Activated T-helper 2 cell treated with anti-CD3 and anti-CD28 coated beads, Interferon-gamma antibody, Interleukin-2, Interleukin-4, amounts not matched to agents 10 μg/mL and 5 μg/mL and 100 μg/mL, durations not matched to agents 14 hours and 24 hours and 36 hours (primary cell): ENCODE measurements at regions not wholly inside any gene's neighbourhood (a gene's known extent, or its start where the extent isn't known, plus 50 kb on each side); places are given as distances from the start of the nearest gene placed in this dataset.

Source experiments
- DNase-seq: peaks from one replicate; pipeline ENCODE4 v3.0.0; 2021; ENCODE audit warnings: low spot score
- H3K27ac Mint-ChIP-seq: one replicate; pipeline ENCODE4 v1.8.0; 2021; ENCODE audit warnings: mixed read lengths
- H3K27me3 Mint-ChIP-seq: one replicate; pipeline ENCODE4 v1.8.0; 2021; ENCODE audit warnings: low read depth, mixed read lengths
- H3K36me3 Mint-ChIP-seq: one replicate; pipeline ENCODE4 v1.8.0; 2021; ENCODE audit warnings: low read depth, mixed read lengths
- H3K4me1 Mint-ChIP-seq: one replicate; pipeline ENCODE4 v1.8.0; 2021; ENCODE audit warnings: low read depth, mixed read lengths
- H3K4me3 Mint-ChIP-seq: one replicate; pipeline ENCODE4 v1.8.0; 2021; ENCODE audit warnings: low read depth, mild to moderate bottlenecking, moderate library complexity, mixed read lengths
- H3K9me3 Mint-ChIP-seq: one replicate; pipeline ENCODE4 v1.8.0; 2021; ENCODE audit warnings: mixed read lengths
- intact Hi-C: fragments of 100-400 bp; cut with micrococcal nuclease; formaldehyde crosslinking; loops from one replicate; pipeline ENCODE4 v1.15.1; 2023

GRCh38 chr2:41572154-41572553 lies 475.7 kb upstream of the PKDCC start:
- Mint-ChIP-seq H3K9me3 (no peaks in the 10 kb centered on the region), H3K27ac (no peak overlapping the region), H3K27me3 (no peaks in the 10 kb centered on the region), H3K4me3 (no peak overlapping the region), H3K4me1 (no peaks in the 10 kb centered on the region), H3K36me3 (no peaks in the 10 kb centered on the region)
- DNase-seq, result no peak
- intact Hi-C loops, result no loop called here

- no peak overlapping the region for H3K4me3 Mint-ChIP-seq
- H3K9me3 Mint-ChIP-seq, result no peaks in the 10 kb centered on the region
- no peak overlapping the region for H3K27ac Mint-ChIP-seq
- H3K36me3 Mint-ChIP-seq, result no peaks in the 10 kb centered on the region
- no peaks in the 10 kb centered on the region for H3K4me1 Mint-ChIP-seq
- intact Hi-C loops, result no loop called here
- DNase-seq, result no peak
- no peaks in the 10 kb centered on the region for H3K27me3 Mint-ChIP-seq
Observed at GRCh38 chr2:41576423-41576822, 471.4 kb upstream of the PKDCC start.

GRCh38 chr2:41579806-41580205 lies 468.0 kb upstream of the PKDCC start:
- H3K4me3 Mint-ChIP-seq, result no peak overlapping the region
- H3K4me1 Mint-ChIP-seq, result no peaks in the 10 kb centered on the region
- H3K9me3 Mint-ChIP-seq, result peaks cover 17% of the 10 kb centered on the region
- intact Hi-C loops, result no loop called here
- H3K27me3 Mint-ChIP-seq, result no peaks in the 10 kb centered on the region
- no peaks in the 10 kb centered on the region for H3K36me3 Mint-ChIP-seq
- no peak overlapping the region for H3K27ac Mint-ChIP-seq
- no peak for DNase-seq

- H3K27ac Mint-ChIP-seq, result no peak overlapping the region
- H3K4me3 Mint-ChIP-seq, result no peak overlapping the region
- H3K4me1 Mint-ChIP-seq, result no peaks in the 10 kb centered on the region
- peaks cover 19% of the 10 kb centered on the region for H3K9me3 Mint-ChIP-seq
- H3K27me3 Mint-ChIP-seq, result no peaks in the 10 kb centered on the region
- intact Hi-C loops, result no loop called here
- H3K36me3 Mint-ChIP-seq, result no peaks in the 10 kb centered on the region
- no peak for DNase-seq
Observed at GRCh38 chr2:41580806-41581205, 467.0 kb upstream of the PKDCC start.

GRCh38 chr2:41595240-41595639 lies 452.6 kb upstream of the PKDCC start:
- H3K4me3 Mint-ChIP-seq, result no peak overlapping the region
- intact Hi-C loops, result no loop called here
- no peaks in the 10 kb centered on the region for H3K36me3 Mint-ChIP-seq
- no peaks in the 10 kb centered on the region for H3K4me1 Mint-ChIP-seq
- H3K27me3 Mint-ChIP-seq, result no peaks in the 10 kb centered on the region
- no peak for DNase-seq
- no peak overlapping the region for H3K27ac Mint-ChIP-seq
- H3K9me3 Mint-ChIP-seq, result no peaks in the 10 kb centered on the region

- no peaks in the 10 kb centered on the region for H3K36me3 Mint-ChIP-seq
- intact Hi-C loops, result no loop called here
Observed at GRCh38 chr2:41597680-41598079, 450.1 kb upstream of the PKDCC start.

GRCh38 chr2:41598161-41598894 lies 449.5 kb upstream of the PKDCC start:
- no peaks in the 10 kb centered on the region for H3K27me3 Mint-ChIP-seq
- H3K9me3 Mint-ChIP-seq, result no peaks in the 10 kb centered on the region
- H3K27ac Mint-ChIP-seq, result no peak overlapping the region
- no peaks in the 10 kb centered on the region for H3K4me1 Mint-ChIP-seq
- no peaks in the 10 kb centered on the region for H3K36me3 Mint-ChIP-seq
- intact Hi-C loops, result no loop called here
- no peak overlapping the region for H3K4me3 Mint-ChIP-seq
- no peak for DNase-seq

More at GRCh38 chr2:41597680-41598079, 450.1 kb upstream of the PKDCC start:
- no peaks in the 10 kb centered on the region for H3K4me1 Mint-ChIP-seq
- H3K27ac Mint-ChIP-seq, result no peak overlapping the region
- no peak for DNase-seq
- no peaks in the 10 kb centered on the region for H3K9me3 Mint-ChIP-seq
- H3K27me3 Mint-ChIP-seq, result no peaks in the 10 kb centered on the region
- H3K4me3 Mint-ChIP-seq, result no peak overlapping the region

GRCh38 chr2:41600460-41600859 lies 447.4 kb upstream of the PKDCC start:
- no peak overlapping the region for H3K4me3 Mint-ChIP-seq
- DNase-seq, result no peak
- H3K4me1 Mint-ChIP-seq, result no peaks in the 10 kb centered on the region
- H3K27ac Mint-ChIP-seq, result no peak overlapping the region
- no peaks in the 10 kb centered on the region for H3K9me3 Mint-ChIP-seq
- intact Hi-C loops, result no loop called here
- no peaks in the 10 kb centered on the region for H3K27me3 Mint-ChIP-seq
- no peaks in the 10 kb centered on the region for H3K36me3 Mint-ChIP-seq

GRCh38 chr2:41602341-41602740 lies 445.5 kb upstream of the PKDCC start:
- H3K36me3 Mint-ChIP-seq, result no peaks in the 10 kb centered on the region

GRCh38 chr2:41605311-41605710 lies 442.5 kb upstream of the PKDCC start:
- Mint-ChIP-seq H3K4me1 (no peaks in the 10 kb centered on the region), H3K27me3 (no peaks in the 10 kb centered on the region), H3K4me3 (no peak overlapping the region), H3K9me3 (no peaks in the 10 kb centered on the region), H3K36me3 (no peaks in the 10 kb centered on the region), H3K27ac (no peak overlapping the region)
- intact Hi-C loops, result no loop called here
- DNase-seq, result no peak

More at GRCh38 chr2:41602341-41602740, 445.5 kb upstream of the PKDCC start:
- Mint-ChIP-seq H3K27me3 (no peaks in the 10 kb centered on the region), H3K27ac (no peak overlapping the region), H3K4me3 (no peak overlapping the region), H3K9me3 (no peaks in the 10 kb centered on the region), H3K4me1 (no peaks in the 10 kb centered on the region)
- intact Hi-C loops, result no loop called here
- DNase-seq, result no peak

GRCh38 chr2:41605914-41606313 lies 441.9 kb upstream of the PKDCC start:
- H3K36me3 Mint-ChIP-seq, result no peaks in the 10 kb centered on the region
- no peaks in the 10 kb centered on the region for H3K4me1 Mint-ChIP-seq
- H3K9me3 Mint-ChIP-seq, result no peaks in the 10 kb centered on the region
- no peak overlapping the region for H3K27ac Mint-ChIP-seq
- H3K4me3 Mint-ChIP-seq, result no peak overlapping the region
- no peak for DNase-seq
- intact Hi-C loops, result no loop called here
- no peaks in the 10 kb centered on the region for H3K27me3 Mint-ChIP-seq

GRCh38 chr2:41610501-41611190 lies 437.2 kb upstream of the PKDCC start:
- Mint-ChIP-seq H3K4me3 (no peak overlapping the region), H3K4me1 (no peaks in the 10 kb centered on the region), H3K27me3 (no peaks in the 10 kb centered on the region), H3K9me3 (no peaks in the 10 kb centered on the region), H3K36me3 (no peaks in the 10 kb centered on the region), H3K27ac (no peak overlapping the region)
- no peak for DNase-seq
- intact Hi-C loops, result no loop called here

- H3K36me3 Mint-ChIP-seq, result no peaks in the 10 kb centered on the region
- H3K27me3 Mint-ChIP-seq, result no peaks in the 10 kb centered on the region
- H3K9me3 Mint-ChIP-seq, result no peaks in the 10 kb centered on the region
- intact Hi-C loops, result no loop called here
- H3K4me1 Mint-ChIP-seq, result no peaks in the 10 kb centered on the region
- no peak for DNase-seq
- no peak overlapping the region for H3K27ac Mint-ChIP-seq
- H3K4me3 Mint-ChIP-seq, result no peak overlapping the region
Observed at GRCh38 chr2:41618754-41619153, 429.1 kb upstream of the PKDCC start.
